ENCODE measurements at regions not wholly inside any gene's neighbourhood (a gene's known extent, or its start where the extent isn't known, plus 50 kb on each side); places are given as distances from the start of the nearest gene placed in this dataset.
"Not testable (repeated sequence)": the region's sequence is repeated elsewhere in the genome, so short reads cannot be mapped to it uniquely, and the experiment has no call there.

GRCh38 chr2:78172157-78172556 lies 650.0 kb upstream of the LRRTM4 start:
- H3K27ac ChIP-seq (ENCODE audit: low read length); H3K4me3 ChIP-seq (ENCODE audit: low read length); H3K36me3 ChIP-seq (ENCODE audit: control insufficient read depth, insufficient read depth, low read length); H3K27me3 ChIP-seq (ENCODE audit: control insufficient read depth, insufficient read depth, low read length); H3K4me1 ChIP-seq (ENCODE audit: control insufficient read depth, insufficient read depth, low read length); H3K9me3 ChIP-seq (ENCODE audit: control insufficient read depth, low read depth, low read length); DNase-seq: not testable (repeated sequence)
- 93% methylated on average over 1 of the region's 9 CpGs for WGBS (ENCODE audit: insufficient coverage, low lambda C conversion rate)

- Histone ChIP-seq H3K4me1 (ENCODE audit: control insufficient read depth, insufficient read depth, low read length) (no peaks in the 10 kb centered on the region), H3K27me3 (ENCODE audit: control insufficient read depth, insufficient read depth, low read length) (no peaks in the 10 kb centered on the region), H3K4me3 (ENCODE audit: low read length) (no peak overlapping the region), H3K27ac (ENCODE audit: low read length) (no peak overlapping the region), H3K9me3 (ENCODE audit: control insufficient read depth, low read depth, low read length) (no peaks in the 10 kb centered on the region), H3K36me3 (ENCODE audit: control insufficient read depth, insufficient read depth, low read length) (no peaks in the 10 kb centered on the region)
- no CpG with 5 or more reads among the region's 2 CpGs for WGBS (ENCODE audit: insufficient coverage, low lambda C conversion rate)
- DNase-seq, result no peak
Measured at GRCh38 chr2:78175645-78176044, 653.5 kb upstream of the LRRTM4 start.

DNA sequence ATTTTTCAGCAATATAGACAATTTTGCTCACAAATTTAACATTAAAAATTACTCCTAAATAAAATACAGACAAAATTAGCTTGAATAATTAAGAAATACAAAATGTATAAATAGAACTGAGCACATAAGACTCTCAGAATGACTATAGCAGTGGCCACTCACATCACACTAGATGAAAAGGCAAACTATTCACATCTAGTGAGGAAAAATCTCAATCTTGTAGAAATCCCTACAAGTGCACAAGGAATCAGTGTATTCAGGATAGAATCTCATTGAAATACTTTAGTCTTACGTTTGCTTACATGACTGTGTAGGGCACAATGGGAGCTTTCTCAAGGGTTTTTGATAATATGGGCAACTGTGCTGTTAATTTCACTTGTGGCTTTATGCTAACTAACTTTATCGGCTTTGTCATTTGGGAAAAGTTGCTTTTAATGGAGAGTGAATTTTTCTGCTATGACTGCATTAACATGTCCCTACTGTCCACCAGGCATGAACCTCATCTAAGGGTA lies 678.9 kb upstream of the LRRTM4 start:
- no peaks in the 10 kb centered on the region for H3K27me3 ChIP-seq (ENCODE audit: control insufficient read depth, insufficient read depth, low read length)
- no peak for DNase-seq
- no peak overlapping the region for H3K4me3 ChIP-seq (ENCODE audit: low read length)
- H3K36me3 ChIP-seq (ENCODE audit: control insufficient read depth, insufficient read depth, low read length), result no peaks in the 10 kb centered on the region
- H3K27ac ChIP-seq (ENCODE audit: low read length), result no peak overlapping the region
- H3K9me3 ChIP-seq (ENCODE audit: control insufficient read depth, low read depth, low read length), result no peaks in the 10 kb centered on the region
- no CpG with 5 or more reads among the region's 2 CpGs for WGBS (ENCODE audit: insufficient coverage, low lambda C conversion rate)
- no peaks in the 10 kb centered on the region for H3K4me1 ChIP-seq (ENCODE audit: control insufficient read depth, insufficient read depth, low read length)

GRCh38 chr2:78202366-78202765 lies 680.2 kb upstream of the LRRTM4 start:
- WGBS (ENCODE audit: insufficient coverage, low lambda C conversion rate), result 93% methylated on average over 2 of the region's 3 CpGs

DNA sequence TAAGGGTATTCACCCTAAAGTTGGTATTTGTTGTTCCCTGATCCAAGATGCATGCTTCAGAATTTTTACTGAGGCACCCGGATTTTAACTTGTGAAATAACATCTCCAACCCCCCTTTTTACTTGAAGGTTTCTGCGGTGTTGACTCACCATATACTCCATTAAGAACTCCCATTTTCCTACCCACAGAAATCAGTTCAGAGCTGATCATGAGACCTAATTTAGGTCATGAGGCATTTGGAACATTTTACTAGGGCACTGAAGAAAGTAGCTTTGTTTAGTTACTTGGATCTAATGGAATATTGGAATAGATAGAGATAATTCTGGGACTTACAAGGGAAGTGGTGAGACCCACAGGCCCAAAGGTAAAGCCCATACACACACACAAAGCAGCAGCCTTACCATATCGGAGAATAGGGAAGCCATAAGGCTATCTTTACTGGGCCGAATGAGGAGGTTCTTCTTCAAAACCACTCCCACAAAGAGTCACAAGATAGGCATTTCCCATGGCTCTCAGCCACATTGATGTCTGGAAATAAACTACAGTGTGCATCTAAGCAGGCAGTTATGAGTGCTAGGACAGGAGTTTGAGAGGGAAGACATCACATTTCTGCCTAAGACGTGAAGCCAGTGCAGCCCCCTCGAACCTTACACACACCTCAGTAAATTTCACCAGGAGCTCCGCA lies 681.0 kb upstream of the LRRTM4 start:
- no peaks in the 10 kb centered on the region for H3K4me1 ChIP-seq (ENCODE audit: control insufficient read depth, insufficient read depth, low read length)
- H3K36me3 ChIP-seq (ENCODE audit: control insufficient read depth, insufficient read depth, low read length), result no peaks in the 10 kb centered on the region
- no peaks in the 10 kb centered on the region for H3K9me3 ChIP-seq (ENCODE audit: control insufficient read depth, low read depth, low read length)
- H3K27ac ChIP-seq (ENCODE audit: low read length), result no peak overlapping the region
- 100% methylated on average over 1 of the region's 7 CpGs for WGBS (ENCODE audit: insufficient coverage, low lambda C conversion rate)
- H3K4me3 ChIP-seq (ENCODE audit: low read length), result no peak overlapping the region
- H3K27me3 ChIP-seq (ENCODE audit: control insufficient read depth, insufficient read depth, low read length), result no peaks in the 10 kb centered on the region
- no peak for DNase-seq

More at GRCh38 chr2:78202366-78202765, 680.2 kb upstream of the LRRTM4 start:
- Histone ChIP-seq H3K4me1 (ENCODE audit: control insufficient read depth, insufficient read depth, low read length) (no peaks in the 10 kb centered on the region), H3K27me3 (ENCODE audit: control insufficient read depth, insufficient read depth, low read length) (no peaks in the 10 kb centered on the region), H3K27ac (ENCODE audit: low read length) (no peak overlapping the region), H3K9me3 (ENCODE audit: control insufficient read depth, low read depth, low read length) (no peaks in the 10 kb centered on the region), H3K36me3 (ENCODE audit: control insufficient read depth, insufficient read depth, low read length) (no peaks in the 10 kb centered on the region), H3K4me3 (ENCODE audit: low read length) (no peak overlapping the region)
- DNase-seq, result no peak

DNA sequence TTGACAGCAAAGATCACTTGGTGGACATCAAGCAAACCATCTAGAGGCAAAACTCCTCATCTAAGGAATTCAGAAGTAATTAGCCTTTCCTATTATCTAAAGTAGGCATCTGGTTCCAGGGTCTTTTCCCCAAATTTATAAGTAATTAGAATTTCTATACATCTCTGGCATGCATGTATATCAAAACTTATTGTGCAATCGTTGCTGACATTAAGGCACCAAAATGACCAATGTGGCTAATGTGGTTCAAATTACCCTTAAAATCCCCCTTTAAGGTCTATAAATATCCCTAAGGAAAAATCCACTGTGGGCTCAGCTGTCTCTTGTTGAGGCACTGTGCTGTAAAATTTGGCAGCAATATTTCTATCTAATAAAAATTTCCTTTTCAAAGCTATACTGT lies 695.9 kb upstream of the LRRTM4 start:
- no peak for DNase-seq
- no CpG with 5 or more reads among the region's 1 CpG for WGBS (ENCODE audit: insufficient coverage, low lambda C conversion rate)
- no peaks in the 10 kb centered on the region for H3K36me3 ChIP-seq (ENCODE audit: control insufficient read depth, insufficient read depth, low read length)

DNA sequence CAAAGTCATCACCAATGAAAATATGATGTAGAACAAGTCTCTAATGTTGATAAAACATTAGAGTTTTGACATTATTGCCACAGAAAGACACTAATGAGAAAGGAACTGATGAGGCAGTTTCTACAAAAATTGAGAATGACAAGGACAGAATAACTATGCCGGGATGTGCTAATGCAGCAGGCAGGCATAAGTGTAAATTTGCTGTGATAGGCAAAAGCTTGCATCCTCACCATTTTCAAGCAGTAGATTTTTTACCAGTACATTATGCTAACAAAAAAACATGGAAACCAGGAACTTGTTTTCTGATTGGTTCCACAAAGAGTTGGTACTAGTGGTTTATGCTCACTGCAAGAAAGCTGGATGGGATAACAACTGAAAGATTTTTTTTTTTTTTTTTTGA lies 715.5 kb upstream of the LRRTM4 start:
- WGBS (ENCODE audit: insufficient coverage, low lambda C conversion rate), result 100% methylated on average over 1 of the region's 1 CpG

More for the DNA sequence above, 695.9 kb upstream of the LRRTM4 start:
- no peaks in the 10 kb centered on the region for H3K9me3 ChIP-seq (ENCODE audit: control insufficient read depth, low read depth, low read length)
- H3K4me3 ChIP-seq (ENCODE audit: low read length), result no peak overlapping the region
- no peaks in the 10 kb centered on the region for H3K27me3 ChIP-seq (ENCODE audit: control insufficient read depth, insufficient read depth, low read length)
- H3K27ac ChIP-seq (ENCODE audit: low read length), result no peak overlapping the region
- no peaks in the 10 kb centered on the region for H3K4me1 ChIP-seq (ENCODE audit: control insufficient read depth, insufficient read depth, low read length)

GRCh38 chr2:78245394-78246135 lies 723.4 kb upstream of the LRRTM4 start:
- H3K4me1 ChIP-seq (ENCODE audit: control insufficient read depth, insufficient read depth, low read length), result no peaks in the 10 kb centered on the region
- no peak overlapping the region for H3K4me3 ChIP-seq (ENCODE audit: low read length)
- H3K9me3 ChIP-seq (ENCODE audit: control insufficient read depth, low read depth, low read length), result no peaks in the 10 kb centered on the region
- no peaks in the 10 kb centered on the region for H3K27me3 ChIP-seq (ENCODE audit: control insufficient read depth, insufficient read depth, low read length)
- H3K27ac ChIP-seq (ENCODE audit: low read length), result no peak overlapping the region
- DNase-seq, result no peak
- 66% methylated on average over 4 of the region's 4 CpGs for WGBS (ENCODE audit: insufficient coverage, low lambda C conversion rate)
- H3K36me3 ChIP-seq (ENCODE audit: control insufficient read depth, insufficient read depth, low read length), result no peaks in the 10 kb centered on the region

More for the DNA sequence above, 715.5 kb upstream of the LRRTM4 start:
- Histone ChIP-seq H3K27ac (ENCODE audit: low read length) (no peak overlapping the region), H3K4me1 (ENCODE audit: control insufficient read depth, insufficient read depth, low read length) (no peaks in the 10 kb centered on the region), H3K4me3 (ENCODE audit: low read length) (no peak overlapping the region), H3K27me3 (ENCODE audit: control insufficient read depth, insufficient read depth, low read length) (no peaks in the 10 kb centered on the region), H3K36me3 (ENCODE audit: control insufficient read depth, insufficient read depth, low read length) (no peaks in the 10 kb centered on the region), H3K9me3 (ENCODE audit: control insufficient read depth, low read depth, low read length) (no peaks in the 10 kb centered on the region)
- DNase-seq, result no peak

DNA sequence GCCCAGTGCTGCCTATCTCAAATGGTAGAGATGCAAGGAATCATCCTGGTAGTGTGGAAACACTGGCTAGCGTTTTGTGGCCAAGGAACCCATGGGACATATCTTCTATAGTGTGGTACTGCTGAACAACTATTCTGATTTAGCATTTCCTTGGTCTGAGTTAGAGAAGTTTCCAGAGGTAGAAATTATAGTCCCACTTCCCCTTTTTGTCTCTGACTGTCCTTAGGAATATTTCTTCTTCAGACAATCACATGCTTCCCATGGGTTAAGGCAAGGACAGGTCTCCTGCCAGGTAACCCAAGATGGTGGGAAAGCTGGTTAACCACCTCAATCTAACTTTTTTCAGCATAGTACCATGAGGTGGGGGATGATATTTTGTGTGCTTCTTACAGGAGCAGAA lies 729.5 kb upstream of the LRRTM4 start:
- DNase-seq, result no peak
- Histone ChIP-seq H3K27ac (ENCODE audit: low read length) (no peak overlapping the region), H3K4me3 (ENCODE audit: low read length) (no peak overlapping the region), H3K9me3 (ENCODE audit: control insufficient read depth, low read depth, low read length) (no peaks in the 10 kb centered on the region), H3K36me3 (ENCODE audit: control insufficient read depth, insufficient read depth, low read length) (no peaks in the 10 kb centered on the region), H3K27me3 (ENCODE audit: control insufficient read depth, insufficient read depth, low read length) (no peaks in the 10 kb centered on the region), H3K4me1 (ENCODE audit: control insufficient read depth, insufficient read depth, low read length) (no peaks in the 10 kb centered on the region)
- WGBS (ENCODE audit: insufficient coverage, low lambda C conversion rate), result no CpG with 5 or more reads among the region's 1 CpG

- DNase-seq, result no peak
- Histone ChIP-seq H3K9me3 (ENCODE audit: control insufficient read depth, low read depth, low read length) (no peaks in the 10 kb centered on the region), H3K36me3 (ENCODE audit: control insufficient read depth, insufficient read depth, low read length) (no peaks in the 10 kb centered on the region), H3K4me3 (ENCODE audit: low read length) (no peak overlapping the region), H3K4me1 (ENCODE audit: control insufficient read depth, insufficient read depth, low read length) (no peaks in the 10 kb centered on the region), H3K27ac (ENCODE audit: low read length) (no peak overlapping the region), H3K27me3 (ENCODE audit: control insufficient read depth, insufficient read depth, low read length) (no peaks in the 10 kb centered on the region)
- WGBS (ENCODE audit: insufficient coverage, low lambda C conversion rate), result no CpG with 5 or more reads among the region's 2 CpGs
Measured at GRCh38 chr2:78260861-78261260, 738.7 kb upstream of the LRRTM4 start.
